ENCODE measurements at regions not wholly inside any gene's neighbourhood (a gene's known extent, or its start where the extent isn't known, plus 50 kb on each side); places are given as distances from the start of the nearest gene placed in this dataset.
"Not testable (repeated sequence)": the region's sequence is repeated elsewhere in the genome, so short reads cannot be mapped to it uniquely, and the experiment has no call there.

DNA sequence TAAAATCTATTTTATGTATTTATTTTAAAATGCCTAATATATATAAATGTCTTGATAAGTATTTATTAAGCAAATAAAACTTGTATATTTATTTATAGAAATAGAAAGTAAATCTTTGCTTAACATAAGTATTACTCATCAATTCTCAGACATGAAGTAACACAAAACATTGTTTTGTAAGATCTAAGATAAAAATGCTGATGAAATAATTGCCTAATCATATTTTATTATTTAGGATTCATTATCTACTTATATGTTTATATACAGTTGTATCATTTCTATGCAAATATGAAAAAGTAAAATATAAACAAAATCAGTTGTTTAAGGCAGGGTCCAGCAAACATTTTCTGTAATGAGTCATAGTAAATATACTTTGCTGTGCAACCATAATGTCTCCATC is 507.8 kb upstream of the CNTN5 start:
- Mint-ChIP-seq H3K27ac (no peak overlapping the region), H3K4me1 (no peaks in the 10 kb centered on the region), H3K27me3 (no peaks in the 10 kb centered on the region), H3K4me3 (no peak overlapping the region), H3K36me3 (ENCODE audit: low read depth) (no peaks in the 10 kb centered on the region), H3K9me3 (peaks cover 9% of the 10 kb centered on the region)
- no peak for ATAC-seq (replicated peaks)

DNA sequence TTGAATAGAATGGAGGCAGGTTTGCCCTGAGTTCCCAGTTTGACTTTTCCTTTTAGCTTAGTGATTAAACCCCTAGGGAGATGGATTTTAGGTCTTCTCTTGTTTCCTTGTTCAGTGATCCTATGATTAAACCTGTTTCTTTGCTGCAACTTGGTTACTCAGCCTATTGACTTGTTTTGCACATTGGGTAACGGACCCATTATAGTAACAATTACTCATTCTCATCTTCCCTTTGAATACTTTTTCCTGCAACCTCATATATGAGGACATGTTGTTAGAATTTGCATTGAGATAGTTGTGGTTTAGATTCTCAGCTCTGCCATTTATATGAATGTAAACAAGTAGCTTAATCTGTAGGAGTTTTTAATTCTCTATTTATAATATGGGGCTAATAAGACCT is 489.2 kb upstream of the CNTN5 start:
- ATAC-seq (replicated peaks) = no peak
- Mint-ChIP-seq H3K4me1 (no peaks in the 10 kb centered on the region), H3K9me3 (no peaks in the 10 kb centered on the region), H3K36me3 (ENCODE audit: low read depth) (no peaks in the 10 kb centered on the region), H3K27ac (no peak overlapping the region), H3K27me3 (no peaks in the 10 kb centered on the region), H3K4me3 (no peak overlapping the region)

DNA sequence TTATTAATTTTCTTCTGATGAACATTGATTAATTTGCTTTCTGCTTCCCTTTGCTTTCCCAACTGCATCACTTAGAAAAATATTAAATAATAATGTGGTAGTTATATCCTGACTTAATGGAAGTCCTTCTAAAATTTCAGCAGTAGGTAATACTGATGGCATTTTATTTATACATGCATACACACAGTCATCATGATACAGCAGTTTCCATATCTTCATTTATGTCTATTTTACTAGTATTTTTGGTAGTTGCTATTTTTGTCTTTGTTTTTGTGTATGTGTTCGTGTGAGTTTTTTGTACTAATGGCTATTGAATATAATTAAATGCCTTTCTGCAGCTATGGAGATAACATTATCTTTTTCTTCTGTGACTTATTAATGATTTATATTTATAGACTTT is 484.7 kb upstream of the CNTN5 start:
- Mint-ChIP-seq H3K4me1 (no peaks in the 10 kb centered on the region), H3K4me3 (no peak overlapping the region), H3K36me3 (ENCODE audit: low read depth) (no peaks in the 10 kb centered on the region), H3K27me3 (no peaks in the 10 kb centered on the region), H3K9me3 (peaks cover 5% of the 10 kb centered on the region), H3K27ac (no peak overlapping the region)
- ATAC-seq (replicated peaks) = no peak

DNA sequence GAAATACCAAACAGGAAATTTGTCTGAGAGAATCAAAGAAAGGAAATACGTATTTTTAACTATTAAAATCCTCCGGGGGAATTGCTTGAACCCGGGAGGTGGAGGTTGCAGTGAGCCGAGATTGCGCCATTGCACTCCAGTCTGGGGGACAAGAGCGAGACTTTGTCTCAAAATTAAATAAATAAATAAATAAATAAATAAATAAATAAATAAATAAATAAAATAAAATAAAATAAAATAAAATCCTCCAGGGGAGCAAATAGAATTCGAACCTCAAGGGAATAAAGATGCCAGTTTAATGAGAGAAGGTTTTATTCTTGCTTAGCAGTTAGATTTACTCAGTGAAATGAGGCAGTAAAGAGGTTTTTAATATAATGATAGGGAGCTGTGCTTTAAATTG is 482.4 kb upstream of the CNTN5 start:
- H3K36me3 Mint-ChIP-seq (ENCODE audit: low read depth); H3K27ac Mint-ChIP-seq; H3K9me3 Mint-ChIP-seq; ATAC-seq (replicated peaks); H3K27me3 Mint-ChIP-seq; H3K4me3 Mint-ChIP-seq; H3K4me1 Mint-ChIP-seq: not testable (repeated sequence)

DNA sequence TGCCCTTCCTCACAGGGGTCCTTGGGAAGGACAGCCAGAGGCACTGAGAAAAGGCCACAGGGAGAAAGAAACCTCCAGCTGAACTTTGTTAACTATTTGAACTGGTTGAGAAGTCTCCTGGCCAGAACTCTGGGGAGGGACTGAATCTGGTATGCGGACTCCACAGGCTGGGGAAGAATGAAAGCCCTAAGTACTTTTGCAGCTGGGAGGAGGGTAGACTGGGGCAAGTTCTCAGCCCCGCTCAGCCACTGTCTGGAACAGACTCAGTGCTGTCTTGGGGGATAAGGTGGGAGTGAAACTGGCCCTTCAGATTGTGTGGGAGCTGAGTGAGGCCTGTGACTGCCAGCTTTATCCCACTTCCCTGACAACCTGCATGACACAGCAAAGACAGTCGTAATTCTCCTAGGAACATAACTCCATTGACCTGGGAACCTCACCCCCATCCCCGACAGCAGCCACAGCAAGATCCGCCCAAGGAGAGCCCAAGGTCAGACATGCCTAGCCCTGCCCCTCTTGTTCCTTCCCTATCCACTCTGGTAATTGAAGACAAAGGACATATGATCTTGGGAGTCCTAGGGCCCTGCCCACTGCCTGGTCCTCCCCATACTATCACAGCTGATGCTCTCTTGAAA is 475.1 kb upstream of the CNTN5 start:
- no peak overlapping the region for H3K4me3 Mint-ChIP-seq
- no peak overlapping the region for H3K27ac Mint-ChIP-seq
- no peaks in the 10 kb centered on the region for H3K27me3 Mint-ChIP-seq
- H3K36me3 Mint-ChIP-seq (ENCODE audit: low read depth) = no peaks in the 10 kb centered on the region
- H3K4me1 Mint-ChIP-seq = no peaks in the 10 kb centered on the region
- H3K9me3 Mint-ChIP-seq = peaks cover 16% of the 10 kb centered on the region
- no peak for ATAC-seq (replicated peaks)

DNA sequence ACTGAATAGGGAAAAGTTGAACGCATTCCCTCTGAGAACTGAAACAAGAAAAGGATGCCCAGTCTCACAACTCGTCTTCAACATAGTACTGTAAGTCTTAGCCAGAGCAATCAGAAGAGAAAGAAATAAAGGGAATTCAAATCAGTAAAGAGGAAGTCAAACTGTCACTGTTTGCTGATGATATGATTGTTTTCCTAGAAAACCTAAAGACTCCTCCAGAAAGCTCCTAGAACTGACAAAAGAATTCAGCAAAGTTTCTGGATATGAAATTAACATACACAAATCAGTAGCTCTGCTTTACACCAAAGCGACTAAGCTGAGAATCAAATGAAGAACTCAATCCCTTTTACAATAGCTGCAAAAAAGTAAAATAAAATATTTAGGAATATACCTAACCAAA is 471.2 kb upstream of the CNTN5 start:
- Mint-ChIP-seq H3K9me3 (peaks cover 20% of the 10 kb centered on the region), H3K27me3 (no peaks in the 10 kb centered on the region), H3K4me3 (no peak overlapping the region), H3K36me3 (ENCODE audit: low read depth) (no peaks in the 10 kb centered on the region), H3K4me1 (no peaks in the 10 kb centered on the region), H3K27ac (no peak overlapping the region)
- ATAC-seq (replicated peaks) = no peak

DNA sequence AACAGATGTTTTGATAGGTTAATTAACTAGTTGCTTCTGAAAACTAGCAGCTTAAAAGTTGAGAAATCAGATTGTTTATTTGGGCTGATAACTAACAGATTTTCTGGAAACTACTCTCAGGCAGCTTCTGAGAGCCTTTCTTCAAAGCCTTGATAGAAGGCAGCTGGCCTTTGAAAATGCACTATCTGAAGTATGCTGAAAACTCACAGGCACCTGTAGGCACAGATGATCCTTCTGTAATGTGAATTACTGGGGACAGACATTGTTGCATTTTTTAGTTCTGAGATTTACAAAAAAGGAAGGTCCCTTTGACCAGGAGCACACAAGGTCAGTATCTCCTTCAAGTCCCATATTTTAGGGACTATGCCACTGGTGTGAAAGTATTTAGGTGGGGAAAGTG is 460.8 kb upstream of the CNTN5 start:
- no peak overlapping the region for H3K27ac Mint-ChIP-seq
- no peaks in the 10 kb centered on the region for H3K27me3 Mint-ChIP-seq
- H3K4me3 Mint-ChIP-seq = no peak overlapping the region
- H3K36me3 Mint-ChIP-seq (ENCODE audit: low read depth) = no peaks in the 10 kb centered on the region
- peaks cover 19% of the 10 kb centered on the region for H3K9me3 Mint-ChIP-seq
- no peaks in the 10 kb centered on the region for H3K4me1 Mint-ChIP-seq
- ATAC-seq (replicated peaks) = no peak

DNA sequence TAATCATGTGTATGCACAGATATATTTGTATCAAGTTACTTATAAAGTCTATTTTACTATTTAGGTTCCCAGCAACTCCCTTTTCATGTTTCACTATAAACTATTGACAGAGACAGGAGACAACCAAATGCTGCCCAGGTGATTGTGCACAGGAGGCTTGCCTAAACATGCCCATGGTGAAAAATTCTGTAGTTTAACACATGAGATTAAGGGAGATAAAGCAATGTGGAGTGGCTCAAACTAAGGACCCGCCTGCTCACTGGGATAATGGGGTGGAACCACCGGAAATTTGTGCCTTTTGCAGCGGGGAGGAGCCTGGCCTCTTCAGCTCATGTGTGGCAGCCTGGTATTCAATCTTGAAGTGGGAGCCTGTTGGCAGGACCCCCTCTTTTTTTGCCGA is 459.5 kb upstream of the CNTN5 start:
- Mint-ChIP-seq H3K4me3 (no peak overlapping the region), H3K27ac (no peak overlapping the region), H3K4me1 (no peaks in the 10 kb centered on the region), H3K9me3 (peaks cover 22% of the 10 kb centered on the region), H3K27me3 (no peaks in the 10 kb centered on the region), H3K36me3 (ENCODE audit: low read depth) (no peaks in the 10 kb centered on the region)
- ATAC-seq (replicated peaks) = no peak

DNA sequence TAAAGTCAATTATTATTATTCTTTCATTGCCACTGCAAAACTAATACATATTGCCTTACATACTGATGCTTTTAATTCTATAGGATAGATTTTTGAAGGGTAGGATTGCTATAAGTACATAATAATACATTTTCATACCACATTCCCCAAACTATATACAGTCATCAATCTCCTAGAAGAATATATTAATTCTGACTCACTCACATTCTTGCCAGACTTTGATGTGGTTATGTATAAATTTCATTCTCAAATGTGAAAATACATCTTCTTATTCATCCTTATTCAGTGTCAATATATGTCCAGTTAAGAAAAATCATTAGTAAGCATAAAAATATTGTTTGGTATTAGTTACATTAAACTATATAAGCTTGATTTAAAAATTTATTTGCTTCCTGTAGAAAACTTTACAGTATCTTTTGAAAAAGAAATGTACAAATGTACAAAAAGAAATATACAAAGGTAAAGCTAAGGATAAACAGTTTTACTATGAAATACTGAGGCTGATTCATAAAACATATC is 458.8 kb upstream of the CNTN5 start:
- Mint-ChIP-seq H3K27ac (no peak overlapping the region), H3K27me3 (no peaks in the 10 kb centered on the region), H3K9me3 (peaks cover 22% of the 10 kb centered on the region), H3K4me3 (no peak overlapping the region), H3K36me3 (ENCODE audit: low read depth) (no peaks in the 10 kb centered on the region), H3K4me1 (no peaks in the 10 kb centered on the region)
- no peak for ATAC-seq (replicated peaks)

DNA sequence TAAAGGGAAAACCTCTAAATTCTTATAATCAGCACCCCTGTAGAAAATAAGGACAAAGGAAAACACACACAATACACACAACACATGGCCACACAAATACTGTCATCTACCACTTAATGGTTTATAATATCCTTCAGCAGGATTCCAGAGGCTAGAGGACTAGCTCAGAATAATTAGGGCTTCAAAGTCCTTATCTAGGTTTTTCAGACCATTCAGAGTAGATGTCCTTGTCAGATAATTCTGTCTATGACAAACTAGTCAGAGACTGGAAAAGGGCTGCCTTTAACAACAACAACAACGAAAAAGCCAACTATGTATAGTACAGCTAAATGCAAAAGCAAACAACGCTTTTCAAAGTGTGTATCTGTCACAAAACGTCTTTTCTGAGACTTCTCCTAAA is 456.5 kb upstream of the CNTN5 start:
- Mint-ChIP-seq H3K9me3 (peaks cover 17% of the 10 kb centered on the region), H3K27ac (no peak overlapping the region), H3K36me3 (ENCODE audit: low read depth) (no peaks in the 10 kb centered on the region), H3K27me3 (no peaks in the 10 kb centered on the region), H3K4me3 (no peak overlapping the region), H3K4me1 (no peaks in the 10 kb centered on the region)
- ATAC-seq (replicated peaks) = no peak

DNA sequence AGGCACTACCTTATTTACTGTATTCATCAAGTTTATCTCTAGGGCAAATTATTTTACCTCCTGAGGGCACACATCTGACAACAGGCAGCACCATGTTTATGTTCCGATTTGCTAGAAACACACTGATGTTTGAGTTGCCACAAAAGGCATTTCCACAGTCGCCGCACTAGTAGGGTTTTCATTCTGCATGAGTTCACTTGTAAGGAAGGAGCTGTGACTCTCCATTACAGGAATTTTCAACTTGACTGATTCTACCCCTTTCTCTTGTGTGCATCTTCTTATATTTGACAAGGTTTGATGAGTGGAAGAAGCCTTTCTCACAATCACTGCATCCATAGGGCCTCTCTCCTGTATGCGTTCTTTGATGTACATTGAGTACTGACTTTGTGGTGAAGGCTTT is 455.9 kb upstream of the CNTN5 start:
- no peaks in the 10 kb centered on the region for H3K27me3 Mint-ChIP-seq
- no peak overlapping the region for H3K4me3 Mint-ChIP-seq
- no peak for ATAC-seq (replicated peaks)
- no peaks in the 10 kb centered on the region for H3K36me3 Mint-ChIP-seq (ENCODE audit: low read depth)
- H3K9me3 Mint-ChIP-seq = peaks cover 17% of the 10 kb centered on the region
- no peaks in the 10 kb centered on the region for H3K4me1 Mint-ChIP-seq
- H3K27ac Mint-ChIP-seq = no peak overlapping the region

DNA sequence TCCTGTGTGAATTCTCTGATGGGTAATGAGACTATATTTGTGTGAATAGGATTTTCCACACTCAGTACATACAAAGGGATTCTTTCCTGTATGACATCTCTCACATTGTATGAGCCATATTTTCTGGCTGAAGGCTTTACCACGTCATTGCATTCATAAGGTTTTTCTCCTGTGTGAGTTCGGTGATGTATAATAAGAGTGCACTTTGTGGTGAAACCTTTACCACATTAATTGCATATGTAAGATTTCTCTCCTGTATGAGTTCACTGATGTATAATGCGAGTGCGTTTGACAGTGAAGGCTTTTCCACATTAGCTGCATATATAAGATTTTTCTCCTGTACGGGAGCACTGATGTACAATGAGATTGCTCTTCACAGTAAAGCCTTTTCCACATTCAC is 455.4 kb upstream of the CNTN5 start:
- Mint-ChIP-seq H3K9me3 (peaks cover 20% of the 10 kb centered on the region), H3K36me3 (ENCODE audit: low read depth) (no peaks in the 10 kb centered on the region), H3K27me3 (no peaks in the 10 kb centered on the region), H3K4me3 (no peak overlapping the region), H3K4me1 (no peaks in the 10 kb centered on the region), H3K27ac (no peak overlapping the region)
- ATAC-seq (replicated peaks) = no peak

DNA sequence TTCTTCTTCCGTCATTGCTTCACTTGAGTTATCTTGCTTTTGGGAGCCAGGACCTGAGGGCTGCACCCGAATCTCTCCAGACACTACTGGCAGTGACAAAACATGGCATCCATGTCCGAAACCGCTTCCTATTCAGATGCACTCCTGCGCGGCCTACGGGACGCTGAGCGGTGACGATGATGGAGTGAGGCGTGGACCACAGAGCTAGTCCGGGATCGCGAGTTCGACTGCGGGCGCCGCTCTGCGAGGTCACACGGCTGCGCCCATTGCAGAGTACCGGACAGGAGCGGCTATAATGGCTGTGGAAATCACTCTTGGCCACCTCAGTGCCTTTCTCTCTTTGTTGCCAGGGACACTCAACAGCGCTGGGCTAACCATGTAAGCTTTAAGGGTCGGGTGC is 453.8 kb upstream of the CNTN5 start:
- Mint-ChIP-seq H3K36me3 (ENCODE audit: low read depth) (no peaks in the 10 kb centered on the region), H3K4me1 (no peaks in the 10 kb centered on the region), H3K9me3 (peaks cover 17% of the 10 kb centered on the region), H3K27ac (no peak overlapping the region), H3K27me3 (no peaks in the 10 kb centered on the region), H3K4me3 (no peak overlapping the region)
- ATAC-seq (replicated peaks) = no peak

DNA sequence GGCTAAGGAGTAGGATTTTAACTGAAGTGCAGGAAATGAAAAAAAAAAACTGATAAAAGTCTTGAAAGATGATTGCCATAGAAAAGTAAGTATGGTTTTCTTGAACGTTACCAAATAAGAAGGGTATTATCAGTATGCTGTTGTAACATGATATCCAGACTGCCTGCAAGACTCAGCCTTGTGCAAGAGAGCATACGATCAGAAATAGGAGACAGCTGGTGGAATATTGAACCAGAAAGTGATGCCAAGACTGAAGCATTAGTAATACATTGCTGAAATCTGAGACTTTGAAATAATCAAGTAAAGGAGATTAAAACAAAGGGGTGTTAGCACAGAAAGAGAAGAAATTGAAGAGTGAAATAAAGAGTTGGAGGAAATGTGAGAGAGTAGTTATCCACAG is 452.7 kb upstream of the CNTN5 start:
- no peak for ATAC-seq (replicated peaks)
- Mint-ChIP-seq H3K27me3 (no peaks in the 10 kb centered on the region), H3K36me3 (ENCODE audit: low read depth) (no peaks in the 10 kb centered on the region), H3K27ac (no peak overlapping the region), H3K9me3 (peaks cover 13% of the 10 kb centered on the region), H3K4me1 (no peaks in the 10 kb centered on the region), H3K4me3 (no peak overlapping the region)

DNA sequence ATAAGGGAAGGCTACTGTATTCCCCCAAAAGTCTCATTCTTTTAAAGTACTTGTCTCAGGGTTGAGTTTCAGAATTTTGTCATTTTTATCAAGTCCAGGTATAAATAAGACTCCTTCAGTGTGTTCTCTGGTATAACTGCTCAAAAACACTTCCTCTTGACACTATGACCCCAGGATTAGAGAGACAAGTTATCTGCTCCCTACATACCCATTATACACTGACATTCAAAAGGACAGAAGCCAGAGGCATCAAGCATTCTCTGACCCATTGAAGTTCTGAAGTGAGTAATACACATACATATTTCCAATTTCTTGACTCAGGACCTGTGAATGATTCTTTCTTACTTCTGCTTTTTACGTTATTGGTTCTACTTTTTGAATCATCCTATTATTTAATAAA is 447.8 kb upstream of the CNTN5 start:
- Mint-ChIP-seq H3K4me3 (no peak overlapping the region), H3K4me1 (no peaks in the 10 kb centered on the region), H3K27ac (no peak overlapping the region), H3K36me3 (ENCODE audit: low read depth) (no peaks in the 10 kb centered on the region), H3K9me3 (peaks cover 15% of the 10 kb centered on the region), H3K27me3 (no peaks in the 10 kb centered on the region)
- no peak for ATAC-seq (replicated peaks)

DNA sequence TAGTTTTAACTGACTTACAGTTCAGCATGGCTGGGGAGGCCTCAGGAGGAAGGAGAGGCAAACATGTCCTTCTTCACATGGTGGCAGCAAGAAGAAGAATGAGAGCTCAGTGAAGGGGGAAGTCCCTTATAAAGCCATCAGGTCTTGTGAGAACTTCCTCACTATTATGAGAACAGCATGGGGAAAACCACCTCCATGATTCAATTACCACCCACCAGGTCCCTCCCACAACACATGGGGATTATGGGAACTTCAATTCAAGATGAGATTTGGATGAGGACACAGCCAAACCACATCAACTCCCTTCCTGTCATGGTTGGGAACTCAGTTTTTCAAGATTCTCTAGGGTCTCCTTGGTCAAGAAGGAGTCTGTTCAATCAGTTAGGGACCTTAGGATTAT is 432.9 kb upstream of the CNTN5 start:
- no peaks in the 10 kb centered on the region for H3K27me3 Mint-ChIP-seq
- no peaks in the 10 kb centered on the region for H3K36me3 Mint-ChIP-seq (ENCODE audit: low read depth)
- no peak overlapping the region for H3K27ac Mint-ChIP-seq
- no peak overlapping the region for H3K4me3 Mint-ChIP-seq
- no peak for ATAC-seq (replicated peaks)
- peaks cover 10% of the 10 kb centered on the region for H3K9me3 Mint-ChIP-seq
- H3K4me1 Mint-ChIP-seq = no peaks in the 10 kb centered on the region
